Activated CD4-positive, alpha-beta memory T cell treated with anti-CD3 and anti-CD28 coated beads for 36 hours (primary cell): ENCODE measurements at regions not wholly inside any gene's neighbourhood (a gene's known extent, or its start where the extent isn't known, plus 50 kb on each side); places are given as distances from the start of the nearest gene placed in this dataset.
"Not testable (repeated sequence)": the region's sequence is repeated elsewhere in the genome, so short reads cannot be mapped to it uniquely, and the experiment has no call there.

Experiments
- CTCF ChIA-PET: fragments of 350-600 bp; sonication (Branson Sonifier 250); formaldehyde crosslinking; loops from one replicate; lab custom pipeline; 2021; ENCODE audit warnings: antibody characterized with exemption, inconsistent platforms; lab: Charles Lee
- POLR2A ChIA-PET: fragments of 350-600 bp; sonication (Branson Sonifier 250); formaldehyde crosslinking; loops from one replicate; lab custom pipeline; 2021; ENCODE audit warnings: antibody characterized with exemption; lab: Charles Lee
- DNase-seq: peaks from one replicate; pipeline ENCODE4 v3.0.0-alpha.2; 2020
- H3K27ac Mint-ChIP-seq: one replicate; pipeline ENCODE4 v1.8.0; 2021; ENCODE audit warnings: mixed read lengths
- H3K27me3 Mint-ChIP-seq: one replicate; pipeline ENCODE4 v1.8.0; 2021; ENCODE audit warnings: mixed read lengths
- H3K36me3 Mint-ChIP-seq: one replicate; pipeline ENCODE4 v1.8.0; 2021; ENCODE audit warnings: mixed read lengths
- H3K4me1 Mint-ChIP-seq: one replicate; pipeline ENCODE4 v1.8.0; 2021; ENCODE audit warnings: low read depth, mixed read lengths
- H3K4me3 Mint-ChIP-seq: one replicate; pipeline ENCODE4 v1.8.0; 2021; ENCODE audit warnings: mild to moderate bottlenecking, mixed read lengths
- H3K9me3 Mint-ChIP-seq: one replicate; pipeline ENCODE4 v1.8.0; 2021; ENCODE audit warnings: mixed read lengths
- intact Hi-C: fragments of 100-400 bp; cut with micrococcal nuclease; formaldehyde crosslinking; loops from one replicate; pipeline ENCODE4 v1.15.1; 2023

DNA sequence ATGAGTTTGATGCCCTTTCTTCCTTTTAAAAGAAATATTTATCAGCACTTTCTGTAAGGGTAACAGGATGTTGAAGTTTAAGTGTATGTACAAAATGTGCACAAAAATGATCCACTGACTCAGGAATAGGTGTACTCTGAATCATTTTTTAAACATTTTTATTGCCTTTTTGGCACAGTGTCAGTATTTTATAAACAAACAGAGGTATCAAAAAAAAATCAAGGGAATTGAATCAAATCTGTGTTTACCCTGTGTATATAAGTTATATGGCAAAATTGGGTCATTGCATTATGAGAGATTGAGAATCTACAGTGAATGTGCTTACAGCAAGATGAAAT lies 513.9 kb upstream of the NETO1 start:
- intact Hi-C loops: no loop called here
- CTCF ChIA-PET: no interaction called here
- H3K36me3 Mint-ChIP-seq: no peaks in the 10 kb centered on the region
- no peak overlapping the region for H3K27ac Mint-ChIP-seq
- POLR2A ChIA-PET: no interaction called here
- H3K9me3 Mint-ChIP-seq: peaks cover 7% of the 10 kb centered on the region
- H3K4me1 Mint-ChIP-seq: no peaks in the 10 kb centered on the region
- no peak overlapping the region for H3K4me3 Mint-ChIP-seq
- DNase-seq: no peak
- H3K27me3 Mint-ChIP-seq: no peaks in the 10 kb centered on the region

DNA sequence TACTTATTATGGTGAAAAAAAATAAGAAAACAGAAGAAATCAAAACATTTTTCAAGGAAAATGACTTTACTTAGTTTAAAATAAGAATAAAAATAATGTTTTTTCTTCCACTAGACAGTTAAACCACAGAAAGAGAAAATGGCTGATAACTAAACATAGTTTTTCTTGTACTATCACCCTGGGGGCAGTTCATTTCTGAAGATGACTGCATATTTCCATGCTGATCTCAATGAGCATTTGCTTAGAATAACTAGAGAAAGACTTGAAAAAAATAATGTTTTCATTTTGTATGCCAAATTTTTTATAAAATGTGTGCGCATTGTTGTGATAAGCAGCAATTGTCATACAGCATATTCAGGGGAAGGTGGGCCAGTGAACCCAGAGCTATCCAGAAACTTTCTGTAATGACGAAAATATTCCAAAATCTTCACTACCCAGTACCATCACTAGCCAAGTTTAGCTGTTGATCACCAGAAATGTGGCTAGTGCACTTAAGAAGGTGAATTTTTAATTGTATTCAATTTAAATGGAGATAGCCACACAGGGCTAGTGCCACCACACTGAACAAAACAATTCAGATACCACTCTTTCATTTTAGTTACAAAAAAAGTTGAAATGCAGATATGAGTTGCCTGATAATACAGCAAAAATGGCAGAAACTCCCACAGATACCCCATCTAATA lies 513.4 kb upstream of the NETO1 start:
- ChIA-PET CTCF (no interaction called here), POLR2A (no interaction called here)
- Mint-ChIP-seq H3K27ac (no peak overlapping the region), H3K4me1 (no peaks in the 10 kb centered on the region), H3K9me3 (peaks cover 9% of the 10 kb centered on the region), H3K27me3 (no peaks in the 10 kb centered on the region), H3K36me3 (no peaks in the 10 kb centered on the region), H3K4me3 (no peak overlapping the region)
- intact Hi-C loops: no loop called here
- DNase-seq: no peak

DNA sequence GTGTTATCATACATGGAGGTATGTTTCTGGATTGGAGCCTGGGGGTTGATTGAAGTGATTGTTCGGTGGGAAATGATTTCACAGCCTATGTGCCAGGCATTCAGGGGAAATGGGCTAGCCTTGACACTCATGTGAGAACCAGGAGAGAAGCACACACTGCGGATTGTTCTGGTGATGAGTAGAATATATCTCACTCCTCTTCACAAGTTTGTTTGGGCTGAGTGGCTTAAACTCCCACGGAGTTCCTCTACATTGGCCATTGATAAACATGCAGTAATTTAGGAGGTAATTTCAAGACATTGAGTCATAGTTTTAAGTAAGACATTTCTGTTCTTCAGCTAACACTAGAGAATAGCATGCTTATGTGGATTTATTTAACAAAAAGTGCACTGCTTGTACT lies 498.9 kb upstream of the NETO1 start:
- H3K27me3 Mint-ChIP-seq: no peaks in the 10 kb centered on the region
- H3K9me3 Mint-ChIP-seq: peaks cover 14% of the 10 kb centered on the region
- no peaks in the 10 kb centered on the region for H3K36me3 Mint-ChIP-seq
- H3K4me1 Mint-ChIP-seq: no peaks in the 10 kb centered on the region
- ChIA-PET CTCF (no interaction called here), POLR2A (no interaction called here)
- H3K27ac Mint-ChIP-seq: no peak overlapping the region
- DNase-seq: no peak
- no peak overlapping the region for H3K4me3 Mint-ChIP-seq
- intact Hi-C loops: no loop called here

DNA sequence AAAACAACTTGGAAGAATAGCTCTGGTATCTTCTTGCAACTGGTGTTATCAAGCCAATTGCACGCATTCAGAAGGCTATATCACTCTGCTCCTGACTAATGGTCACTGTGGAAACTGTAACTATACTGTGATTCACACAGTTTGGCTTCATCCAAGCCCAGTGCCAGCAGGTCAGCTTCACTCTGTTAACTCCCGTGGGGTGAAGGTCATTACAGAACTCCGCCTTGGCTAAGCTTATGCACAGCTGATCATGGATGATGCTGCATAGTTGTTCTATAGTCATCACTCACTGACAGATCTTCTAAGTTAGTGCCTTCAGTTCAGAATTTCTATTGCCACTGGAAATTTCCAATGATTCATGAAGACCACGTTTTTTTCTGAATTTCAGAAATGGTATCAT lies 497.2 kb upstream of the NETO1 start:
- peaks cover 9% of the 10 kb centered on the region for H3K9me3 Mint-ChIP-seq
- H3K27ac Mint-ChIP-seq: no peak overlapping the region
- POLR2A ChIA-PET: no interaction called here
- no peaks in the 10 kb centered on the region for H3K36me3 Mint-ChIP-seq
- H3K4me1 Mint-ChIP-seq: no peaks in the 10 kb centered on the region
- CTCF ChIA-PET: no interaction called here
- no peak for DNase-seq
- intact Hi-C loops: no loop called here
- no peak overlapping the region for H3K4me3 Mint-ChIP-seq
- H3K27me3 Mint-ChIP-seq: no peaks in the 10 kb centered on the region

DNA sequence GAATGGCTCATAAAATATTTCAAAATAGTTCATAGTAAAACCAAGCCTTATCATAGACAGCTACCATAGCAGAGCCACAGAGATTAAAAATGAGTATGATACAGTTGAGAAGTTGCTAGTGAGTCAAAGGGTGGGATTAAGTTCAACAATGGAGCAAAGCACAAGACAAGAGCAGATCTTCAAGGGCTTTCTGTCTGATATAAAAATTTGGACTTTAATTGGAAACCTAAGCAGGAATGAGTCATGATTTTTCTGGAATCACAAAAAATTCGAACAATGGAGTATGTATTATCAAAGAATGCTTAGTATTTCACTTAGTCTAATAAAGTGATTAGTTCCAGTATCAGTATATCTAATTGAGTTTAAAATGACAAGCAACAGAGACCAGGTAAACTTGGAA lies 487.3 kb upstream of the NETO1 start:
- H3K9me3 Mint-ChIP-seq: peaks cover 15% of the 10 kb centered on the region
- no peaks in the 10 kb centered on the region for H3K4me1 Mint-ChIP-seq
- POLR2A ChIA-PET: no interaction called here
- CTCF ChIA-PET: no interaction called here
- no peaks in the 10 kb centered on the region for H3K27me3 Mint-ChIP-seq
- H3K27ac Mint-ChIP-seq: no peak overlapping the region
- no peak for DNase-seq
- intact Hi-C loops: no loop called here
- H3K4me3 Mint-ChIP-seq: no peak overlapping the region
- no peaks in the 10 kb centered on the region for H3K36me3 Mint-ChIP-seq

DNA sequence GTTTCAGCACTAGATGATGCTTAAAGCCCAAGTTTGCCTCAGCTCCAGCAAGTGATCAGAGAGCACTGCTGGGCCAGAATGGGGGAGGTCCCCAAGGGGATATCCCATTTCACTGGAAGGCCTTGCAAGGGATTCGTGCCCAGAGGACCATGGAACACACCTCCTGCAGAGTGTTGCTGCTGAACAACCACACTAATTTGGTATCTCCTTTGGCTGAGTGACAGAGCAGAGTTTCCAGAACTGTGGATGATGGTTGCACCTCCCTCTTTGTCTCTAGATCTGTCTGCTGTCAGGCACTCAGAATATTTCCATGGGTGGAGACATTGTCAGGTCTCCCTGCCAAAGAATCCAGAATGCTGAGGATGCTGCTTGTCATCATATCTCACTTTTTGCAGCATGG lies 484.8 kb upstream of the NETO1 start:
- Mint-ChIP-seq H3K9me3 (peaks cover 3% of the 10 kb centered on the region), H3K27ac (no peak overlapping the region), H3K36me3 (no peaks in the 10 kb centered on the region), H3K4me3 (no peak overlapping the region), H3K27me3 (no peaks in the 10 kb centered on the region), H3K4me1 (no peaks in the 10 kb centered on the region)
- intact Hi-C loops: no loop called here
- DNase-seq: no peak
- ChIA-PET POLR2A (no interaction called here), CTCF (no interaction called here)

DNA sequence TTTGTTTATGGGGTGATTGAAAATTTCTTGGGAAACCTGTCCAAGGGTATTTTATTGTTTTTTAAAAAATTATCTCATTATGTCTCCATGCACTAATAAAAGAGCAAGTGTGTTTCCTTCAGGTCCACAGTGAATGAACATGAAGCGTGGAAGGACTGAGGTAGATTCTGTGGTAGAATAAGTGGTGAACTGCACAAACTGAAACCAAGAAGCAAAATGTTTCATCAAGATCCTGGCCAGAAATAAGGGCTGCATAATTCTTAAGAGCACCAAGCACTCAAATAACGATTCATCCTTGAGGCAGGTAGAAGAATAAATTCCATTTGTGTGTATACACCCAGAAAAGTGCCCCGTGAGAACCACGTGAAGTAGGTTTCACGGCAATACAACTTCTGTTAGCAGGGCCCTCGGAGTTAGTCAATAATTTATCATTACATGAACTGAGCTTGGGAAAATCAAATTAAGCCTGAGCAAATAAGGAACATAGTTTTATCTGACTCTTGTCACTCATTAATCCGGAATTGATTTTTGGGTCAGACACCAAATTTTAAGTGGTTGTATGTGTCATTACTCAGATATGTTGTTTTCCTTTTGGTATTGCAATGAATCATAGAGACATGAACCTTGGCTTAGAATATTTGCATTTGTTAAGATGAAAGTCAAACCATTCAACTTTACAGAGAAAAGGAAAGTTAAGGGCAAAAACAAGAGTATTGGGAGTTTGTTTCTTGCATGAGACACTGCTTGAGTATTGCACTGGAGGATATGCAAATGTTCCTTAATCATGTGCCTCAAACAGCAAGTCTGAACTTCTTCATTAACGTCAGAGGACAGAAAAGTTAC lies 472.6 kb upstream of the NETO1 start:
- intact Hi-C loops: no loop called here
- H3K27ac Mint-ChIP-seq: no peak overlapping the region

DNA sequence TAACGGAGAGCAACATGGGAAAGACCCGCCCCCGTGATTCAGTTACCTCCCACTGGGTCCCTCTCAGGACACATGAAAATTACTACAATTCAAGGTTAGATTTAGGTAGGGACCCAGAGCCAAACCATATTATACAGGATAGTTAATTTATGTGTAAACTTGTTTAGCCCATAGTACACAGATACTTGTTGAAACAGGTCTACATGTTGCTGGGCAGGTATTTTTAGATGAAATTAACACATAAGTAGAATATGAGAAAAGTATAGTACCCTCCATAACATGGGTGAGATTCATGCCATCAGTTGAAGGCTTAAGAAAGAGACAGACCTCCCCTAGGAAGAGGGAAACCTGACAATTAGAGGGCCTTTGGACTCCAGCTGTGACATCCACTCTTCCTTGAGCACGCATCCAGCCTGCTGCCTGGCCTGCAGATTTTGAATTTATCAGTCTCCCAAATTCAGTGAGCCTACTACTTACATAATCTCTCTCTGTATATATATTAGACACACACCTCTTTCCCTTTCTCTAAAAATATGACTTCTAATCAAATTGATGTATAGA lies 463.5 kb upstream of the NETO1 start:
- Mint-ChIP-seq H3K4me3 (no peak overlapping the region), H3K9me3 (peaks cover 2% of the 10 kb centered on the region), H3K36me3 (no peaks in the 10 kb centered on the region), H3K27me3 (no peaks in the 10 kb centered on the region), H3K4me1 (no peaks in the 10 kb centered on the region), H3K27ac (no peak overlapping the region)
- intact Hi-C loops: no loop called here
- no peak for DNase-seq
- POLR2A ChIA-PET: no interaction called here
- CTCF ChIA-PET: no interaction called here

More for the DNA sequence above, 472.6 kb upstream of the NETO1 start:
- Mint-ChIP-seq H3K36me3 (no peaks in the 10 kb centered on the region), H3K4me1 (no peaks in the 10 kb centered on the region), H3K27me3 (no peaks in the 10 kb centered on the region), H3K4me3 (no peak overlapping the region), H3K9me3 (peaks cover 13% of the 10 kb centered on the region)
- DNase-seq: no peak
- POLR2A ChIA-PET: no interaction called here
- CTCF ChIA-PET: no interaction called here

DNA sequence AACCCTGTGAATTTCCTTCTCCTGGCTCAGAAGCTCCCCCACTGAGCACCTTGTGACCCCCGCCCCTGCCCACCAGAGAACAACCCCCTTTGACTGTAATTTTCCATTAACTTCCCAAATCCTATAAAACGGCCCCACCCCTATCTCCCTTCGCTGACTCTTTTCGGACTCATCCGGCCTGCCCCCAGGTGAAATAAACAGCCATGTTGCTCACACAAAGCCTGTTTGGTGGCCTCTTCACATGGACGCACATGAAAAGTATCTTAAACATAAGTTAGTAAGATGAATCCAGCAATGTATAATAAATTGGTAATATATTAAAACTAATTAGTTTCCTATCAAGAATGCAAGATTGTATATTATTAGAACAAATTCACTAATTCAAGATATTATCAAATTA lies 462.3 kb upstream of the NETO1 start:
- intact Hi-C loops, H3K36me3 Mint-ChIP-seq, POLR2A ChIA-PET, H3K4me3 Mint-ChIP-seq, H3K4me1 Mint-ChIP-seq, DNase-seq, H3K27me3 Mint-ChIP-seq, H3K27ac Mint-ChIP-seq, CTCF ChIA-PET, H3K9me3 Mint-ChIP-seq: not testable (repeated sequence)

DNA sequence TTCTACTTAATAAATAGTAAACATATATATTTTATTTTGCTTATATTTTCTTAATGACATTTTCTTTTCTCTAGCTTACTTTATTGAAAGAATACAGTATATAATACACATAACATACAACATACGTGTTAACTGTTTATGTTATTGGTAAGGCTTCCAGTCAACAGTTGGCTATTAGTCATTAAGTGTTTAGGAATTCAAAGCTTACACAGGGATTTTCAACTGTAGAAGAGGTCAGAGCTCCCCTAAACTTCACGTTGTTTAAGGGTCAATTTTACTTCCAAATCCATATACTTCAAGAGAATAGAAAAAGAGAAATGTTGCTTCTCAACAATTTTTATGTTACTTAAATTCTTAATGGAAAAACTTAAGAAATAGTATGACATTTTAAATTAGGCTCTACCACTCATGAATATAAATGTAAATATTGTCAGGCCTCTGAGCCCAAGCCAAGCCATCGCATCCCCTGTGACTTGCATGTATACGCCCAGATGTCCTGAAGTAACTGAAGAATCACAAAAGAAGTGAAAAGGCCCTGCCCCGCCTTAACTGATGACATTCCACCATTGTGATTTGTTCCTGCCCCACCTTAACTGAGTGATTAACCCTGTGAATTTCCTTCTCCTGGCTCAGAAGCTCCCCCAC lies 456.5 kb upstream of the NETO1 start:
- H3K27ac Mint-ChIP-seq, H3K27me3 Mint-ChIP-seq, H3K4me1 Mint-ChIP-seq, POLR2A ChIA-PET, DNase-seq, H3K9me3 Mint-ChIP-seq, intact Hi-C loops, H3K36me3 Mint-ChIP-seq, H3K4me3 Mint-ChIP-seq, CTCF ChIA-PET: not testable (repeated sequence)

DNA sequence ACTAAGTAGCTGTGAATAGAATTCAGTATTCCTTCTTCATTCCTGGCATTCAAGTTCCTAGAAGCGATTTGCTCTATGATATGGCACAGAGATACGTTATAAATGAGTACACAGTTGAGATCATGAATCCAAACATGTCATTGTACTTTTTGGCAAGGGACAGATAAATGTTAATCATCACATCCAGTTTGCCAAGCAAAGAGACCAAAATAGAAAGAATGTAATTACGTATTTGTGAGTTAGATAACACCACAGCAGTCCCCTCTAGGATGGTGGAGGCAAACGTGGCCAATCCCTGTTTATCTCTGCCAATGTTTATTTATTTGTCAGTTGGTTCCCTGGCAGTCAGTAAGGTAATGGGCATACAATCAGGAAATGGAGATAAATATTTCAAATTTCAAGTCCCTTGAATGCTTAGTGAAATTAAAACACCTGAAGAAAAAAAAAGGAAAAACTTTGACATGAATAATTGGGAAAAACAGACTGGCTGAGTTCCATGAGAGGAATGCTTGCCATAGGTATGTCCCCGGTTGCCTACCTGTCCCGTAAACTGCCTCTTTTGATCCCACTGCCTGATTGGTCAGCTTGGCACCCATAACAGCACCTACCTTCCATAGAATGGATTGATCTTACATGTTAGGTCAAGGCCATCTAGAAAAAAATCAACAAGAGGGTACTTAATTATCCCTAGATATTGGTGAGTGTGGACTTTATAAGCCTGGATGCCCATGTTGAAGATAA lies 451.1 kb upstream of the NETO1 start:
- DNase-seq: no peak
- CTCF ChIA-PET: no interaction called here
- intact Hi-C loops: no loop called here
- POLR2A ChIA-PET: no interaction called here
- Mint-ChIP-seq H3K4me1 (no peaks in the 10 kb centered on the region), H3K4me3 (no peak overlapping the region), H3K36me3 (no peaks in the 10 kb centered on the region), H3K27ac (no peak overlapping the region), H3K9me3 (peaks cover 7% of the 10 kb centered on the region), H3K27me3 (no peaks in the 10 kb centered on the region)

DNA sequence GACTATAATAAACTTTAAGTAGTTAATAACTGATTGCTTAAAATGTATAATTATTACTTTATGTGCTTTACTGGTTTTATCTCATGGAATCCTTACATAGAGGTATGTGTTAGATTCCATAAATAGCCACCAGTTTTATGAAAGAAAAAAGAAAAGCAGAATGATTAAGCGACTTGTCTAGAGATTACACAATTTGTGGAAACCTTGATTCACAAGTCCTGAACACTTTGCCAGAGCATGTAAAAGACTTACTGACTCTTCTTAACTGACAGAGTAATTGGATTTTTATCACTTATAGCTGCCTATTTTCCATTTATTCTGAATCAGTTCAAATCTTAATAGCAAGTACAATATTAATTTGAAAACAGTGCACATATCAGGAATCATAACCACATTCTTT lies 448.7 kb upstream of the NETO1 start:
- Mint-ChIP-seq H3K9me3 (peaks cover 7% of the 10 kb centered on the region), H3K27me3 (no peaks in the 10 kb centered on the region), H3K36me3 (no peaks in the 10 kb centered on the region), H3K27ac (no peak overlapping the region), H3K4me3 (no peak overlapping the region), H3K4me1 (no peaks in the 10 kb centered on the region)
- ChIA-PET POLR2A (no interaction called here), CTCF (no interaction called here)
- DNase-seq: no peak
- intact Hi-C loops: no loop called here
